IMR-90 (cell line): ENCODE measurements at regions not wholly inside any gene's neighbourhood (a gene's known extent, or its start where the extent isn't known, plus 50 kb on each side); places are given as distances from the start of the nearest gene placed in this dataset.

Source experiments
- ATAC-seq: fragments of 200-7000 bp; cut with Tn5 transposase; 2 replicates; pipeline ENCODE4 v1.9.1; 2020; ENCODE audit warnings: low read depth, mild to moderate bottlenecking, moderate library complexity
- BruUV-seq: library from RNA; stranded (reverse); fragments of 400-500 nt; replicated peaks from 2 replicates; lab custom pipeline; 2021; lab: Mats Ljungman, UMichigan
- CTCF ChIA-PET: fragments of 300-600 bp; formaldehyde crosslinking; extraction: SDS; loops from one replicate; lab custom pipeline; 2021; ENCODE audit warnings: antibody characterized with exemption; lab: Yijun Ruan, JAX
- POLR2A ChIA-PET: fragments of 300-600 bp; sonication (Branson Sonifier 250); formaldehyde crosslinking; loops from one replicate; lab custom pipeline; 2022; ENCODE audit warnings: antibody characterized with exemption; ENCODE audit not compliant: unreplicated experiment; lab: Charles Lee
- DNase-seq: peaks from one replicate; pipeline ENCODE4 v3.0.0; 2013
- H2AFZ ChIP-seq: replicated peaks from 2 replicates; pipeline ENCODE3; 2013; ENCODE audit warnings: low read length, mild to moderate bottlenecking; ENCODE audit not compliant: poor library complexity
- H2AK5ac ChIP-seq: 2 replicates; pipeline ENCODE4 v1.6.1; 2013; ENCODE audit warnings: low read depth, low read length, inconsistent platforms
- H2AK9ac ChIP-seq: replicated peaks from 2 replicates; pipeline ENCODE3; 2013; ENCODE audit warnings: mild to moderate bottlenecking, low read depth, low read length, moderate library complexity; ENCODE audit not compliant: poor library complexity
- H2BK120ac ChIP-seq: 2 replicates; pipeline ENCODE4 v1.6.1; 2013; ENCODE audit warnings: low read depth, low read length, inconsistent platforms
- H2BK15ac ChIP-seq: 3 replicates; pipeline ENCODE4 v1.6.1; 2013; ENCODE audit warnings: low read depth, low read length, inconsistent platforms
- H2BK20ac ChIP-seq: 2 replicates; pipeline ENCODE4 v1.6.1; 2013; ENCODE audit warnings: low read depth, mild to moderate bottlenecking, inconsistent platforms, low read length, moderate library complexity
- H2BK5ac ChIP-seq: 2 replicates; pipeline ENCODE4 v1.6.1; 2013; ENCODE audit warnings: mild to moderate bottlenecking, low read depth, low read length, inconsistent platforms; ENCODE audit not compliant: poor library complexity, severe bottlenecking
- H3K14ac ChIP-seq: replicated peaks from 2 replicates; pipeline ENCODE4 v1.6.1; 2013; ENCODE audit warnings: low read depth, low read length, inconsistent platforms
- H3K18ac ChIP-seq: 2 replicates; pipeline ENCODE4 v1.6.1; 2013; ENCODE audit warnings: low read depth, low read length, control low read depth
- H3K23ac ChIP-seq: 2 replicates; pipeline ENCODE4 v1.6.1; 2013; ENCODE audit warnings: low read depth, low read length, inconsistent platforms
- H3K27ac ChIP-seq: 2 replicates; pipeline ENCODE4 v1.5.1; 2013; ENCODE audit warnings: mild to moderate bottlenecking, control low read depth, low read length; ENCODE audit not compliant: insufficient read depth
- H3K27me3 ChIP-seq: 2 replicates; pipeline ENCODE4 v1.6.1; 2013; ENCODE audit warnings: low read length; ENCODE audit not compliant: control insufficient read depth, insufficient read depth
- H3K36me3 ChIP-seq: 2 replicates; pipeline ENCODE4 v1.6.1; 2013; ENCODE audit warnings: low read length, mixed read lengths; ENCODE audit not compliant: control insufficient read depth, insufficient read depth
- H3K4ac ChIP-seq: 2 replicates; pipeline ENCODE4 v1.6.1; 2013; ENCODE audit warnings: low read depth, low read length, inconsistent platforms
- H3K4me1 ChIP-seq: 2 replicates; pipeline ENCODE4 v1.6.1; 2013; ENCODE audit warnings: low read length, mixed read lengths; ENCODE audit not compliant: control insufficient read depth, insufficient read depth
- H3K4me2 ChIP-seq: 2 replicates; pipeline ENCODE4 v1.6.1; 2013; ENCODE audit warnings: low read depth, mild to moderate bottlenecking, control low read depth, low read length, moderate library complexity
- H3K4me3 ChIP-seq: 2 replicates; pipeline ENCODE4 v1.5.1; 2013; ENCODE audit warnings: low read depth, mild to moderate bottlenecking, control low read depth, low read length, moderate library complexity; ENCODE audit not compliant: insufficient read depth
- H3K56ac ChIP-seq: 2 replicates; pipeline ENCODE4 v1.6.1; 2013; ENCODE audit warnings: low read length, inconsistent platforms; ENCODE audit not compliant: insufficient read depth; ENCODE audit errors: extremely low read depth
- H3K79me1 ChIP-seq, 2 experiments: 2 replicates each; pipeline ENCODE4 v1.6.1; 2013; ENCODE audit warnings: low read length in 2 of 2, inconsistent platforms in 1 of 2, low read depth in 1 of 2
- H3K9ac ChIP-seq: 2 replicates; pipeline ENCODE4 v1.6.1; 2013; ENCODE audit warnings: low read depth, low read length, control low read depth
- H3K9me1 ChIP-seq: 2 replicates; pipeline ENCODE4 v1.6.1; 2013; ENCODE audit warnings: low read length, inconsistent platforms; ENCODE audit not compliant: insufficient read depth
- H3K9me3 ChIP-seq: 2 replicates; pipeline ENCODE4 v1.6.1; 2013; ENCODE audit warnings: low read length; ENCODE audit not compliant: control insufficient read depth, insufficient read depth
- H4K20me1 ChIP-seq: 2 replicates; pipeline ENCODE4 v1.6.1; 2013; ENCODE audit warnings: low read length, inconsistent platforms; ENCODE audit not compliant: insufficient read depth
- H4K5ac ChIP-seq: 2 replicates; pipeline ENCODE4 v1.6.1; 2013; ENCODE audit warnings: mild to moderate bottlenecking, low read depth, low read length, control low read depth
- H4K8ac ChIP-seq, 2 experiments: 2 replicates each; pipeline ENCODE4 v1.6.1; 2013; ENCODE audit warnings: low read depth in 2 of 2, low read length in 2 of 2, control low read depth in 1 of 2, inconsistent platforms in 1 of 2
- H4K91ac ChIP-seq: 2 replicates; pipeline ENCODE4 v1.6.1; 2013; ENCODE audit warnings: low read depth, low read length, inconsistent platforms; ENCODE audit not compliant: insufficient read depth
- CEBPB ChIP-seq: IDR thresholded peaks from 2 replicates; pipeline ENCODE4 v1.6.1; 2012; ENCODE audit warnings: low read depth, low read length, improper control_type of control experiment
- MAZ ChIP-seq: IDR thresholded peaks from 2 replicates; pipeline ENCODE4 v1.6.1; 2012; ENCODE audit warnings: low read depth, mild to moderate bottlenecking, low read length, improper control_type of control experiment, moderate library complexity, borderline replicate concordance
- RAD21 ChIP-seq: IDR thresholded peaks from 2 replicates; pipeline ENCODE4 v1.6.1; 2012; ENCODE audit warnings: low read length, improper control_type of control experiment
- WGBS, 2 experiments: methylation state at CpG; one replicate each; pipeline versions ENCODE4 v1.1.5 to v1.1.7; 2013; ENCODE audit warnings: missing lambda C conversion rate in 2 of 2; ENCODE audit not compliant: insufficient read length in 1 of 2; ENCODE audit errors: extremely low coverage in 2 of 2; 5-methylcytosine and 5-hydroxymethylcytosine counted together
- dilution Hi-C: fragments of 300-500 bp; cut with HindIII; formaldehyde crosslinking; loops from one replicate; pipeline ENCODE4 v1.14.3; 2018; ENCODE audit warnings: low sequenced_read_pairs; ENCODE audit not compliant: unreplicated experiment
- in situ Hi-C: fragments of 300-500 bp; cut with MboI; formaldehyde crosslinking; loops from 3 replicates; pipeline ENCODE4 v1.14.3; 2019; ENCODE audit warnings: low sequenced_read_pairs, inconsistent platforms, mixed read lengths
- intact Hi-C: fragments of 100-400 bp; cut with micrococcal nuclease; formaldehyde crosslinking; loops from 2 replicates; pipeline ENCODE4 v1.10.0; 2022

DNA sequence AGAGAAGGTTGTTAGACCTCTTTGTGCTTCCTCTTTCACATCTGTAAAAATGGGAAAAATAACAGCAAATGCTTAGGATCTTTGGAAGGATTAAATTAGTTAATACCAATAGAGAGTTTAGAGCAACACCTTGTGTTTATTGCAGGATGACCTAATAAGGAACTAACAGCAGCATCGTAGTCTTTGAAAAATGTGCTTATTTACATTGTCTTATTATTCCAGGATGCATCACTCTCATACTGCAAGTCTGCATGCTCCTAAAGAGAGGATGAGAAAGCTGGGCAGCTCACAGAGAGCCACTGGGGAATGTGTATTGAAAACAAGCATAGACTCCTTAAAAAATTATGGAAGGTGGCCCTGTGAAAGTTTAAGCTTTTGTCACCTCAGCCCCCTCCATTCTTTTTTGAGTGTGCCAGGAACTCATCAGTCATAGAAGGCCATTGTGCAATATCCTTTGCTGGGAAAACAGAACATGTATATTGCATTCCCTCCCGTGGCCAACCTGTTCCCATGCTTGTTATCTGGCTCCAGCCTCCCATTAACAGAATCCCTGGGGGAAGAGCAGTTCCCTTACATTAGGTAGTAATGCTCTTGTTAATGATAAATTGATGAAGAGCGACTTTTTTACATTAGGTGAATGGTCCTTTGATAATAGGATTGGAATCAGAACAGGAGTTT, 180.7 kb downstream of the ZNF326 start:
- no peak for ATAC-seq

More for the DNA sequence above, 180.7 kb downstream of the ZNF326 start:
- no peak overlapping the region for H2AK5ac ChIP-seq
- no peak overlapping the region for H2AK9ac ChIP-seq
- intact Hi-C loops: no loop called here
- H3K36me3 ChIP-seq: no peaks in the 10 kb centered on the region
- no peak overlapping the region for H3K56ac ChIP-seq
- no peaks in the 10 kb centered on the region for H3K4me1 ChIP-seq
- H4K20me1 ChIP-seq: no peaks in the 10 kb centered on the region
- H3K79me1 ChIP-seq: no peaks in the 10 kb centered on the region
- BruUV-seq: no TSS peak
- no peak overlapping the region for H2BK120ac ChIP-seq
- no peak overlapping the region for H3K27ac ChIP-seq
- no peak overlapping the region for H3K4ac ChIP-seq
- no peaks in the 10 kb centered on the region for H3K9me3 ChIP-seq
- H3K27me3 ChIP-seq: no peaks in the 10 kb centered on the region
- no CpG with 5 or more reads among the region's 3 CpGs for WGBS, 2 experiments
- no peaks in the 10 kb centered on the region for H3K9me1 ChIP-seq
- no peak overlapping the region for H3K4me2 ChIP-seq
- H4K91ac ChIP-seq: no peak overlapping the region
- no peak overlapping the region for H3K4me3 ChIP-seq
- H3K14ac ChIP-seq: no peak overlapping the region
- H3K9ac ChIP-seq: no peak overlapping the region
- dilution Hi-C loops: no loop called here
- ChIA-PET POLR2A (no interaction called here), CTCF (no interaction called here)
- no peak for DNase-seq
- H2BK15ac ChIP-seq: no peak overlapping the region
- no peak overlapping the region for H4K8ac ChIP-seq
- H3K23ac ChIP-seq: no peak overlapping the region
- in situ Hi-C loops: no loop called here
- H2AFZ ChIP-seq: no peak overlapping the region
- no peak overlapping the region for H2BK20ac ChIP-seq
- H3K18ac ChIP-seq: no peak overlapping the region
- no peak overlapping the region for H4K5ac ChIP-seq
- H2BK5ac ChIP-seq: no peak overlapping the region
- TF ChIP-seq RAD21 (no peak), MAZ (no peak), CEBPB (peak; percentile 45)
